ENCODE measurements at regions not wholly inside any gene's neighbourhood (a gene's known extent, or its start where the extent isn't known, plus 50 kb on each side); places are given as distances from the start of the nearest gene placed in this dataset.
A peak's percentile ranks its signal among the peaks of the same experiment; 100 is the strongest.

DNA sequence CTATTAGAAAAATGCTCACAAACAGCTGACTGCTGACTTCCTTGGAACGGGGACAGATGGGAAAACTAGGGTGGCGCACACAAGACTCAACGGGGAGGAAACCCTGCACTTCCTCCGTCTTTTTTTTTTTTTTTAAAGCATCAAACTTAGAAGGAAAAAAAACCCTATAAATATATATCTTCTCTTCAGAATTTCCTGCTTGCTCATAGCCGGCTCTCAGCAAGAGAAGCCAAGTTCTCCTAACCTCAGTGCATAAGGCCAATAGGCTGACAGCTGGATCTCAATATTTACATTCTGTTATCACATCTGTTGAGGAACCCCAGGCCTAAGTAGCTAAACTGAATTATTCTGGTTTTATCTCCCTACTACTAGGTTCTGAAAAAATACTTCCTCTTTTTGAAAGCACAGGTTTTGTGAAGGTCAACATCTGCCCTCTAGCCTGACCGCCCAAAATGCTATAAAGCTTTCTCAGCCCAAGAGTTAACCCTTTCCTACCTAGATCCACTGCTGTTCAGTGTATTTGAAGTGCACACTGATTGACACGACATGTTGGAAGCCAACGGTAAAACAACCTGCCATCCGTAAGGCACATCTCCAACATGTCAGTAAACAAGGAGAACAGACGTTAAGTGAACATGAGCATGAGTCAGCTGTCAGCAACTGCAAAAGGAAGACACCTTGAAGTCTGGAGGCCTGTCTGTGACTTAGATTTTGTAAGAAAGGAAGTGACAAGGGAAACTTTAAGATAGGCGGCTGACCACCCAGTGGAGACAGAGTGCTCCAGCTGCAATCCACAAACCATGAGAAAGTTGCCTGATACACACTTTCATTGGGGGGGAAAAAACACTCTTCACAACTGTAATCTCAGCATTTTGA lies 83.8 kb downstream of the EBLN1 start (continued):
- TF ChIP-seq, protein P1, sequence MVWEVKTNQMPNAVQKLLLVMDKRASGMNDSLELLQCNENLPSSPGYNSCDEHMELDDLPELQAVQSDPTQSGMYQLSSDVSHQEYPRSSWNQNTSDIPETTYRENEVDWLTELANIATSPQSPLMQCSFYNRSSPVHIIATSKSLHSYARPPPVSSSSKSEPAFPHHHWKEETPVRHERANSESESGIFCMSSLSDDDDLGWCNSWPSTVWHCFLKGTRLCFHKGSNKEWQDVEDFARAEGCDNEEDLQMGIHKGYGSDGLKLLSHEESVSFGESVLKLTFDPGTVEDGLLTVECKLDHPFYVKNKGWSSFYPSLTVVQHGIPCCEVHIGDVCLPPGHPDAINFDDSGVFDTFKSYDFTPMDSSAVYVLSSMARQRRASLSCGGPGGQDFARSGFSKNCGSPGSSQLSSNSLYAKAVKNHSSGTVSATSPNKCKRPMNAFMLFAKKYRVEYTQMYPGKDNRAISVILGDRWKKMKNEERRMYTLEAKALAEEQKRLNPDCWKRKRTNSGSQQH (CRISPR knock-in tag; IDR thresholded peaks at IDR 0.05), result no peak
- TF ChIP-seq TGIF2 (CRISPR knock-in tag; IDR thresholded peaks at IDR 0.05) (no peak), MEF2D (tag; conservative IDR thresholded peaks at IDR 0.05; ENCODE audit: low read depth) (peak; percentile 71), GTF2A2 (tag; IDR thresholded peaks at IDR 0.05) (no peak), ZNF282 (CRISPR knock-in tag; IDR thresholded peaks at IDR 0.05) (no peak), NEUROD1 (IDR thresholded peaks at IDR 0.05; ENCODE audit: borderline replicate concordance, low read depth, low read length, partially characterized antibody) (no peak), ZBTB17 (CRISPR knock-in tag; IDR thresholded peaks at IDR 0.05) (peak; percentile 54; the same call in 1 of the 2 replicates), STAT5A (IDR thresholded peaks at IDR 0.05; ENCODE audit: borderline replicate concordance, low read length) (peak; percentile 33)
- TF ChIP-seq, protein P2, sequence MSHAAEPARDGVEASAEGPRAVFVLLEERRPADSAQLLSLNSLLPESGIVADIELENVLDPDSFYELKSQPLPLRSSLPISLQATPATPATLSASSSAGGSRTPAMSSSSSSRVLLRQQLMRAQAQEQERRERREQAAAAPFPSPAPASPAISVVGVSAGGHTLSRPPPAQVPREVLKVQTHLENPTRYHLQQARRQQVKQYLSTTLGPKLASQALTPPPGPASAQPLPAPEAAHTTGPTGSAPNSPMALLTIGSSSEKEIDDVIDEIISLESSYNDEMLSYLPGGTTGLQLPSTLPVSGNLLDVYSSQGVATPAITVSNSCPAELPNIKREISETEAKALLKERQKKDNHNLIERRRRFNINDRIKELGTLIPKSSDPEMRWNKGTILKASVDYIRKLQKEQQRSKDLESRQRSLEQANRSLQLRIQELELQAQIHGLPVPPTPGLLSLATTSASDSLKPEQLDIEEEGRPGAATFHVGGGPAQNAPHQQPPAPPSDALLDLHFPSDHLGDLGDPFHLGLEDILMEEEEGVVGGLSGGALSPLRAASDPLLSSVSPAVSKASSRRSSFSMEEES (CRISPR knock-in tag; IDR thresholded peaks at IDR 0.05), result no peak
- TF ChIP-seq, protein P3, sequence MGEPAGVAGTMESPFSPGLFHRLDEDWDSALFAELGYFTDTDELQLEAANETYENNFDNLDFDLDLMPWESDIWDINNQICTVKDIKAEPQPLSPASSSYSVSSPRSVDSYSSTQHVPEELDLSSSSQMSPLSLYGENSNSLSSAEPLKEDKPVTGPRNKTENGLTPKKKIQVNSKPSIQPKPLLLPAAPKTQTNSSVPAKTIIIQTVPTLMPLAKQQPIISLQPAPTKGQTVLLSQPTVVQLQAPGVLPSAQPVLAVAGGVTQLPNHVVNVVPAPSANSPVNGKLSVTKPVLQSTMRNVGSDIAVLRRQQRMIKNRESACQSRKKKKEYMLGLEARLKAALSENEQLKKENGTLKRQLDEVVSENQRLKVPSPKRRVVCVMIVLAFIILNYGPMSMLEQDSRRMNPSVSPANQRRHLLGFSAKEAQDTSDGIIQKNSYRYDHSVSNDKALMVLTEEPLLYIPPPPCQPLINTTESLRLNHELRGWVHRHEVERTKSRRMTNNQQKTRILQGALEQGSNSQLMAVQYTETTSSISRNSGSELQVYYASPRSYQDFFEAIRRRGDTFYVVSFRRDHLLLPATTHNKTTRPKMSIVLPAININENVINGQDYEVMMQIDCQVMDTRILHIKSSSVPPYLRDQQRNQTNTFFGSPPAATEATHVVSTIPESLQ (CRISPR knock-in tag; IDR thresholded peaks at IDR 0.05), result no peak
- TF ChIP-seq, protein P4, sequence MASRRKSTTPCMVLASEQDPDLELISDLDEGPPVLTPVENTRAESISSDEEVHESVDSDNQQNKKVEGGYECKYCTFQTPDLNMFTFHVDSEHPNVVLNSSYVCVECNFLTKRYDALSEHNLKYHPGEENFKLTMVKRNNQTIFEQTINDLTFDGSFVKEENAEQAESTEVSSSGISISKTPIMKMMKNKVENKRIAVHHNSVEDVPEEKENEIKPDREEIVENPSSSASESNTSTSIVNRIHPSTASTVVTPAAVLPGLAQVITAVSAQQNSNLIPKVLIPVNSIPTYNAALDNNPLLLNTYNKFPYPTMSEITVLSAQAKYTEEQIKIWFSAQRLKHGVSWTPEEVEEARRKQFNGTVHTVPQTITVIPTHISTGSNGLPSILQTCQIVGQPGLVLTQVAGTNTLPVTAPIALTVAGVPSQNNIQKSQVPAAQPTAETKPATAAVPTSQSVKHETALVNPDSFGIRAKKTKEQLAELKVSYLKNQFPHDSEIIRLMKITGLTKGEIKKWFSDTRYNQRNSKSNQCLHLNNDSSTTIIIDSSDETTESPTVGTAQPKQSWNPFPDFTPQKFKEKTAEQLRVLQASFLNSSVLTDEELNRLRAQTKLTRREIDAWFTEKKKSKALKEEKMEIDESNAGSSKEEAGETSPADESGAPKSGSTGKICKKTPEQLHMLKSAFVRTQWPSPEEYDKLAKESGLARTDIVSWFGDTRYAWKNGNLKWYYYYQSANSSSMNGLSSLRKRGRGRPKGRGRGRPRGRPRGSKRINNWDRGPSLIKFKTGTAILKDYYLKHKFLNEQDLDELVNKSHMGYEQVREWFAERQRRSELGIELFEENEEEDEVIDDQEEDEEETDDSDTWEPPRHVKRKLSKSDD (conservative IDR thresholded peaks at IDR 0.05; ENCODE audit: low read length), result no peak
- TF ChIP-seq, protein P5, sequence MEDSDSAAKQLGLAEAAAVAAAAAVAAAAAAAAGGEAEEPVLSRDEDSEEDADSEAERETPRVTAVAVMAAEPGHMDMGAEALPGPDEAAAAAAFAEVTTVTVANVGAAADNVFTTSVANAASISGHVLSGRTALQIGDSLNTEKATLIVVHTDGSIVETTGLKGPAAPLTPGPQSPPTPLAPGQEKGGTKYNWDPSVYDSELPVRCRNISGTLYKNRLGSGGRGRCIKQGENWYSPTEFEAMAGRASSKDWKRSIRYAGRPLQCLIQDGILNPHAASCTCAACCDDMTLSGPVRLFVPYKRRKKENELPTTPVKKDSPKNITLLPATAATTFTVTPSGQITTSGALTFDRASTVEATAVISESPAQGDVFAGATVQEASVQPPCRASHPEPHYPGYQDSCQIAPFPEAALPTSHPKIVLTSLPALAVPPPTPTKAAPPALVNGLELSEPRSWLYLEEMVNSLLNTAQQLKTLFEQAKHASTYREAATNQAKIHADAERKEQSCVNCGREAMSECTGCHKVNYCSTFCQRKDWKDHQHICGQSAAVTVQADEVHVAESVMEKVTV (CRISPR knock-in tag; IDR thresholded peaks at IDR 0.05), result peak; percentile 5; the same call in 1 of the 2 replicates
- TF ChIP-seq, protein P6, sequence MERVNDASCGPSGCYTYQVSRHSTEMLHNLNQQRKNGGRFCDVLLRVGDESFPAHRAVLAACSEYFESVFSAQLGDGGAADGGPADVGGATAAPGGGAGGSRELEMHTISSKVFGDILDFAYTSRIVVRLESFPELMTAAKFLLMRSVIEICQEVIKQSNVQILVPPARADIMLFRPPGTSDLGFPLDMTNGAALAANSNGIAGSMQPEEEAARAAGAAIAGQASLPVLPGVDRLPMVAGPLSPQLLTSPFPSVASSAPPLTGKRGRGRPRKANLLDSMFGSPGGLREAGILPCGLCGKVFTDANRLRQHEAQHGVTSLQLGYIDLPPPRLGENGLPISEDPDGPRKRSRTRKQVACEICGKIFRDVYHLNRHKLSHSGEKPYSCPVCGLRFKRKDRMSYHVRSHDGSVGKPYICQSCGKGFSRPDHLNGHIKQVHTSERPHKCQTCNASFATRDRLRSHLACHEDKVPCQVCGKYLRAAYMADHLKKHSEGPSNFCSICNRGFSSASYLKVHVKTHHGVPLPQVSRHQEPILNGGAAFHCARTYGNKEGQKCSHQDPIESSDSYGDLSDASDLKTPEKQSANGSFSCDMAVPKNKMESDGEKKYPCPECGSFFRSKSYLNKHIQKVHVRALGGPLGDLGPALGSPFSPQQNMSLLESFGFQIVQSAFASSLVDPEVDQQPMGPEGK (CRISPR knock-in tag; IDR thresholded peaks at IDR 0.05; ENCODE audit: borderline replicate concordance), result no peak
